WTC11 (cell line): ENCODE measurements at regions not wholly inside any gene's neighbourhood (a gene's known extent, or its start where the extent isn't known, plus 50 kb on each side); places are given as distances from the start of the nearest gene placed in this dataset.

ENCODE experiments used
- ATF3 ChIP-seq: sonication (generic); formaldehyde crosslinking; conservative IDR thresholded peaks from 2 replicates; pipeline ENCODE4 v1.8.1; 2022; ENCODE audit warnings: mild to moderate bottlenecking, missing genetic modification reagents
- NFATC4 ChIP-seq: fragments of 250-450 bp; sonication (Bioruptor Pico); IDR thresholded peaks from 2 replicates; pipeline ENCODE4 v1.9.0; 2021; ENCODE audit warnings: mild to moderate bottlenecking
- SMAD4 ChIP-seq: sonication (generic); formaldehyde crosslinking; IDR thresholded peaks from 2 replicates; pipeline ENCODE4 v1.8.0; 2022; ENCODE audit warnings: mild to moderate bottlenecking, missing genetic modification reagents
- SOX15 ChIP-seq: fragments of 250-450 bp; sonication (Bioruptor Pico); IDR thresholded peaks from 2 replicates; pipeline ENCODE4 v1.9.0; 2021; ENCODE audit warnings: mild to moderate bottlenecking
- TCF7 ChIP-seq: sonication (generic); formaldehyde crosslinking; IDR thresholded peaks from 2 replicates; pipeline ENCODE4 v1.8.0; 2022; ENCODE audit warnings: mild to moderate bottlenecking, low read depth, missing genetic modification reagents, moderate library complexity
- USF1 ChIP-seq: sonication (generic); formaldehyde crosslinking; IDR thresholded peaks from 2 replicates; pipeline ENCODE4 v1.8.0; 2022; ENCODE audit warnings: mild to moderate bottlenecking, missing genetic modification reagents
- ZNF232 ChIP-seq: sonication (generic); formaldehyde crosslinking; IDR thresholded peaks from 2 replicates; pipeline ENCODE4 v1.8.0; 2022; ENCODE audit warnings: mild to moderate bottlenecking, missing genetic modification reagents
- ZNF416 ChIP-seq: fragments of 250-450 bp; sonication (Bioruptor Pico); IDR thresholded peaks from 2 replicates; pipeline ENCODE4 v1.9.0; 2021; ENCODE audit warnings: mild to moderate bottlenecking, inconsistent platforms
- ZNF671 ChIP-seq: fragments of 250-450 bp; sonication (Bioruptor Pico); IDR thresholded peaks from 2 replicates; pipeline ENCODE4 v1.8.0; 2021; ENCODE audit warnings: mild to moderate bottlenecking
- TF ChIP-seq, protein P1 (sequence below): fragments of 250-450 bp; sonication (Bioruptor Pico); conservative IDR thresholded peaks from 2 replicates; pipeline ENCODE4 v1.9.0; 2021; ENCODE audit warnings: mild to moderate bottlenecking
- TF ChIP-seq, protein P2 (sequence below): sonication (generic); formaldehyde crosslinking; IDR thresholded peaks from 2 replicates; pipeline ENCODE4 v1.8.0; 2023; ENCODE audit warnings: mild to moderate bottlenecking, missing genetic modification reagents
- TF ChIP-seq, protein P3 (sequence below): fragments of 200-600 bp; IDR thresholded peaks from 2 replicates; pipeline ENCODE4 v1.8.0; 2022; ENCODE audit warnings: antibody characterized with exemption

DNA sequence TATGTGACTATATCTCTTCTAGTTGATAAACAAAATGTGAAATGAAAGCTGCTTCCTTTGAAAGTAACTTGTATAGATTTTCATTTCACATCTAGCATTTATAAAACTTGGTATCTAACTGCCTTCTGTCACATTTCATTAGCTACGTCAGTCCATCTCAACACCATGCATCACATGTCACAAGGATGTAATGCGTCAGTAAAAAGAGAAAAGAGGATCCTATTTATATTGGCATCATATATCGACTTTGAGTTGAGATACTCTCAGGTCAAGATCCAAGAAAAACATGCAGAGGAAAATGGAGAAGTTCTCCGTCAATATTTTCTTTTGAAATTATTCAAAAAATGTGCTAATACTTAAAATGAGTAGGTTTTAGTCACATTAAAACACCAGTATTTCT, 1211.2 kb downstream of the EFNA5 start:
- TF ChIP-seq TCF7 (no peak), SMAD4 (CRISPR knock-in tag) (no peak), USF1 (CRISPR knock-in tag) (no peak), ZNF416 (no peak), ATF3 (CRISPR knock-in tag) (no peak), SOX15 (CRISPR knock-in tag) (no peak), NFATC4 (CRISPR knock-in tag) (no peak), ZNF671 (no peak), ZNF232 (CRISPR knock-in tag) (no peak)
- TF ChIP-seq, protein P1, sequence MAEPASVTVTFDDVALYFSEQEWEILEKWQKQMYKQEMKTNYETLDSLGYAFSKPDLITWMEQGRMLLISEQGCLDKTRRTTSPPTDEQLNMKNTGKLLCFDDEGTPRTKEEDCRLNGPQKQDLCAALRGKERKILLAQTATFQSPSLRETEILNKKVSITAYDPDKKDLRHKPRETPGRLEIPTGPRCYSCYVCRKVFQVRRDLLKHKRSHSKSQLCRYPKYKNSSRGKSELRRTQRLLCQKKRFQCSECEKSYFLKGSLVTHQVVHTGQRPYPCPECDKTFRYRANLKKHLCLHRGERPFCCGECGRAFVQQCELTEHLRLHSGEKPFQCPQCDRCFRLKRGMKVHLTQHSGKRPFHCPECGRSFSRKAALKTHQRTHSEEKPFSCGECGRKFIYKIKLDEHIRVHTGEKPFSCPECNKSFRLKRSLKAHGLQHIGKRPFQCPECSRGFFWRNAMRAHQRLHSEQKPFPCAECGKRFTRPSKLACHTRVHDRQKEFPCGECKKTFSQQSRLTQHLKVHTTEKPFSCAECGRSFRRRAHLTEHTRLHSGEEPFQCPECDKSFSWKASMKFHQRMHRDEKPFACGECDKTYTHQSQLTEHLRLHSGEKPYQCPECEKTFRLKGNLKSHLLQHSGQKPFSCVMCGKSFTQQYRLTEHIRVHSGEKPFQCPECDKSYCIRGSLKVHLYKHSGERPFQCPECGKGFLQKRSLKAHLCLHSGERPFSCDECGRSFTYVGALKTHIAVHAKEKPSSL (CRISPR knock-in tag) = no peak
- TF ChIP-seq, protein P2, sequence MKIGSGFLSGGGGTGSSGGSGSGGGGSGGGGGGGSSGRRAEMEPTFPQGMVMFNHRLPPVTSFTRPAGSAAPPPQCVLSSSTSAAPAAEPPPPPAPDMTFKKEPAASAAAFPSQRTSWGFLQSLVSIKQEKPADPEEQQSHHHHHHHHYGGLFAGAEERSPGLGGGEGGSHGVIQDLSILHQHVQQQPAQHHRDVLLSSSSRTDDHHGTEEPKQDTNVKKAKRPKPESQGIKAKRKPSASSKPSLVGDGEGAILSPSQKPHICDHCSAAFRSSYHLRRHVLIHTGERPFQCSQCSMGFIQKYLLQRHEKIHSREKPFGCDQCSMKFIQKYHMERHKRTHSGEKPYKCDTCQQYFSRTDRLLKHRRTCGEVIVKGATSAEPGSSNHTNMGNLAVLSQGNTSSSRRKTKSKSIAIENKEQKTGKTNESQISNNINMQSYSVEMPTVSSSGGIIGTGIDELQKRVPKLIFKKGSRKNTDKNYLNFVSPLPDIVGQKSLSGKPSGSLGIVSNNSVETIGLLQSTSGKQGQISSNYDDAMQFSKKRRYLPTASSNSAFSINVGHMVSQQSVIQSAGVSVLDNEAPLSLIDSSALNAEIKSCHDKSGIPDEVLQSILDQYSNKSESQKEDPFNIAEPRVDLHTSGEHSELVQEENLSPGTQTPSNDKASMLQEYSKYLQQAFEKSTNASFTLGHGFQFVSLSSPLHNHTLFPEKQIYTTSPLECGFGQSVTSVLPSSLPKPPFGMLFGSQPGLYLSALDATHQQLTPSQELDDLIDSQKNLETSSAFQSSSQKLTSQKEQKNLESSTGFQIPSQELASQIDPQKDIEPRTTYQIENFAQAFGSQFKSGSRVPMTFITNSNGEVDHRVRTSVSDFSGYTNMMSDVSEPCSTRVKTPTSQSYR (CRISPR knock-in tag) = no peak
- TF ChIP-seq, protein P3, sequence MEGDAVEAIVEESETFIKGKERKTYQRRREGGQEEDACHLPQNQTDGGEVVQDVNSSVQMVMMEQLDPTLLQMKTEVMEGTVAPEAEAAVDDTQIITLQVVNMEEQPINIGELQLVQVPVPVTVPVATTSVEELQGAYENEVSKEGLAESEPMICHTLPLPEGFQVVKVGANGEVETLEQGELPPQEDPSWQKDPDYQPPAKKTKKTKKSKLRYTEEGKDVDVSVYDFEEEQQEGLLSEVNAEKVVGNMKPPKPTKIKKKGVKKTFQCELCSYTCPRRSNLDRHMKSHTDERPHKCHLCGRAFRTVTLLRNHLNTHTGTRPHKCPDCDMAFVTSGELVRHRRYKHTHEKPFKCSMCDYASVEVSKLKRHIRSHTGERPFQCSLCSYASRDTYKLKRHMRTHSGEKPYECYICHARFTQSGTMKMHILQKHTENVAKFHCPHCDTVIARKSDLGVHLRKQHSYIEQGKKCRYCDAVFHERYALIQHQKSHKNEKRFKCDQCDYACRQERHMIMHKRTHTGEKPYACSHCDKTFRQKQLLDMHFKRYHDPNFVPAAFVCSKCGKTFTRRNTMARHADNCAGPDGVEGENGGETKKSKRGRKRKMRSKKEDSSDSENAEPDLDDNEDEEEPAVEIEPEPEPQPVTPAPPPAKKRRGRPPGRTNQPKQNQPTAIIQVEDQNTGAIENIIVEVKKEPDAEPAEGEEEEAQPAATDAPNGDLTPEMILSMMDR = no peak
